Upper lobe of right lung (tissue), 1 donor: ENCODE measurements at regions not wholly inside any gene's neighbourhood (a gene's known extent, or its start where the extent isn't known, plus 50 kb on each side); places are given as distances from the start of the nearest gene placed in this dataset.

ENCODE experiments used
- ATAC-seq: fragments of 200-7000 bp; cut with Tn5 transposase; one replicate; pipeline ENCODE4 v1.9.1; 2020; ENCODE audit warnings: mild to moderate bottlenecking, moderate library complexity
- DNase-seq: peaks from one replicate; pipeline ENCODE4 v3.0.0-alpha.2; 2020
- H3K27ac ChIP-seq: fragments of 200-600 bp; one replicate; pipeline ENCODE4 v1.8.0; 2022
- H3K27me3 ChIP-seq: fragments of 200-600 bp; one replicate; pipeline ENCODE4 v1.8.0; 2022; ENCODE audit warnings: mild to moderate bottlenecking
- H3K36me3 ChIP-seq: fragments of 200-600 bp; one replicate; pipeline ENCODE4 v1.8.0; 2022
- H3K4me1 ChIP-seq: fragments of 200-600 bp; one replicate; pipeline ENCODE4 v1.8.0; 2022
- H3K4me3 ChIP-seq: fragments of 200-600 bp; one replicate; pipeline ENCODE4 v1.8.0; 2022; ENCODE audit warnings: mild to moderate bottlenecking
- H3K9me3 ChIP-seq: fragments of 200-600 bp; one replicate; pipeline ENCODE4 v1.8.0; 2022
- CTCF ChIP-seq: fragments of 200-600 bp; IDR thresholded peaks from one replicate; pipeline ENCODE4 v1.8.0; 2022; ENCODE audit warnings: antibody characterized with exemption
- intact Hi-C: fragments of 100-400 bp; cut with DNase I; formaldehyde crosslinking; loops from one replicate; pipeline ENCODE4 v1.11.0; 2022
- donor health status: DM: no; HTN: yes; CAD: no; lungs with severe emphysema.

- no peak overlapping the region for H3K27ac ChIP-seq
- no peaks in the 10 kb centered on the region for H3K9me3 ChIP-seq
- no peaks in the 10 kb centered on the region for H3K36me3 ChIP-seq
- no peaks in the 10 kb centered on the region for H3K27me3 ChIP-seq
- no peak overlapping the region for H3K4me3 ChIP-seq
- no peak for TF ChIP-seq CTCF
- intact Hi-C loops = no loop called here
- no peak for DNase-seq
- ATAC-seq = peak; percentile 66
- H3K4me1 ChIP-seq = peaks cover 13% of the 10 kb centered on the region
These were observed 502.4 kb downstream of the GADD45G start for GRCh38 chr9:90107040-90107725.

GRCh38 chr9:90107726-90108655 lies 503.2 kb downstream of the GADD45G start:
- H3K27ac ChIP-seq = no peak overlapping the region
- peaks cover 13% of the 10 kb centered on the region for H3K4me1 ChIP-seq
- no peaks in the 10 kb centered on the region for H3K36me3 ChIP-seq
- H3K4me3 ChIP-seq = no peak overlapping the region
- peak; percentile 45 for ATAC-seq
- DNase-seq = no peak
- no peaks in the 10 kb centered on the region for H3K27me3 ChIP-seq
- intact Hi-C loops = no loop called here
- no peak for TF ChIP-seq CTCF
- no peaks in the 10 kb centered on the region for H3K9me3 ChIP-seq

- intact Hi-C loops = no loop called here
- Histone ChIP-seq H3K27me3 (no peaks in the 10 kb centered on the region), H3K4me3 (no peak overlapping the region), H3K36me3 (no peaks in the 10 kb centered on the region), H3K27ac (no peak overlapping the region), H3K4me1 (peaks cover 3% of the 10 kb centered on the region), H3K9me3 (no peaks in the 10 kb centered on the region)
- DNase-seq (no peak), ATAC-seq (no peak)
- TF ChIP-seq CTCF = no peak
These were observed 508.0 kb downstream of the GADD45G start for GRCh38 chr9:90112788-90113187.

- no peak for ATAC-seq
- intact Hi-C loops = no loop called here
These were observed 510.0 kb downstream of the GADD45G start for GRCh38 chr9:90114641-90115425.

More at GRCh38 chr9:90114641-90115425, 510.0 kb downstream of the GADD45G start:
- Histone ChIP-seq H3K9me3 (no peaks in the 10 kb centered on the region), H3K36me3 (no peaks in the 10 kb centered on the region), H3K27me3 (no peaks in the 10 kb centered on the region), H3K4me3 (no peak overlapping the region), H3K4me1 (no peaks in the 10 kb centered on the region), H3K27ac (no peak overlapping the region)
- no peak for DNase-seq
- no peak for TF ChIP-seq CTCF
